Naive thymus-derived CD4-positive, alpha-beta T cell (primary cell): ENCODE measurements at regions not wholly inside any gene's neighbourhood (a gene's known extent, or its start where the extent isn't known, plus 50 kb on each side); places are given as distances from the start of the nearest gene placed in this dataset.

Experiments used
- ATAC-seq: fragments of 150-1000 bp; cut with Tn5 transposase; 2 replicates; pipeline ENCODE4 v1.10.0; 2021; ENCODE audit warnings: mild to moderate bottlenecking, moderate library complexity
- CTCF ChIA-PET: fragments of 350-600 bp; sonication (Branson Sonifier 250); formaldehyde crosslinking; loops from one replicate; lab custom pipeline; 2021; ENCODE audit warnings: antibody characterized with exemption; lab: Charles Lee
- POLR2A ChIA-PET: fragments of 350-600 bp; sonication (Branson Sonifier 250); formaldehyde crosslinking; loops from one replicate; lab custom pipeline; 2021; ENCODE audit warnings: antibody characterized with exemption, inconsistent platforms; lab: Charles Lee
- DNase-seq, 9 donors: peaks; one replicate each; pipeline versions ENCODE4 v3.0.0 to v3.0.0-alpha.2; 2020 to 2022; ENCODE audit warnings: mixed read lengths in 1 of 9
- H3K27ac ChIP-seq: one replicate; pipeline ENCODE4 v1.7.0; 2013; ENCODE audit warnings: mild to moderate bottlenecking, low read depth, low read length, moderate library complexity
- H3K27me3 ChIP-seq, 2 donors: one replicate each; pipeline ENCODE4 v1.7.0; 2013; ENCODE audit warnings: low read length in 2 of 2, mild to moderate bottlenecking in 2 of 2, moderate library complexity in 2 of 2; ENCODE audit not compliant: control insufficient read depth in 2 of 2, insufficient read depth in 2 of 2
- H3K36me3 ChIP-seq, 3 experiments: 1 replicate in 2 of 3; 2 replicates in 1 of 3; pipeline ENCODE4 v1.7.0; 2013; ENCODE audit warnings: low read length in 3 of 3, mild to moderate bottlenecking in 3 of 3, moderate library complexity in 1 of 3; ENCODE audit not compliant: insufficient read depth in 3 of 3, control insufficient read depth in 2 of 3
- H3K4me1 ChIP-seq, 2 donors: one replicate each; pipeline ENCODE4 v1.7.0; 2013; ENCODE audit warnings: low read length in 2 of 2, mild to moderate bottlenecking in 2 of 2, moderate library complexity in 1 of 2; ENCODE audit not compliant: control insufficient read depth in 2 of 2, insufficient read depth in 2 of 2
- H3K4me3 ChIP-seq: 2 replicates; pipeline ENCODE4 v1.7.0; 2013; ENCODE audit warnings: mild to moderate bottlenecking, low read length
- H3K9me3 ChIP-seq, 3 experiments: 1 replicate in 2 of 3; 2 replicates in 1 of 3; pipeline ENCODE4 v1.7.0; 2013; ENCODE audit warnings: low read length in 3 of 3; ENCODE audit not compliant: control insufficient read depth in 2 of 3
- H3K27ac Mint-ChIP-seq, 9 donors: one replicate each; pipeline ENCODE4 v1.8.0; 2020 to 2022; ENCODE audit warnings: mixed read lengths in 9 of 9, mild to moderate bottlenecking in 8 of 9, moderate library complexity in 5 of 9, inconsistent platforms in 2 of 9
- H3K27me3 Mint-ChIP-seq, 5 donors: one replicate each; pipeline ENCODE4 v1.8.0; 2021 to 2022; ENCODE audit warnings: mixed read lengths in 5 of 5, mild to moderate bottlenecking in 1 of 5
- H3K36me3 Mint-ChIP-seq, 5 donors: one replicate each; pipeline ENCODE4 v1.8.0; 2020 to 2022; ENCODE audit warnings: mixed read lengths in 5 of 5, mild to moderate bottlenecking in 3 of 5, inconsistent platforms in 1 of 5
- H3K4me1 Mint-ChIP-seq, 7 donors: one replicate each; pipeline ENCODE4 v1.8.0; 2020 to 2022; ENCODE audit warnings: mixed read lengths in 7 of 7, mild to moderate bottlenecking in 3 of 7, inconsistent platforms in 1 of 7
- H3K4me3 Mint-ChIP-seq, 10 donors: one replicate each; pipeline ENCODE4 v1.8.0; 2020 to 2022; ENCODE audit warnings: mild to moderate bottlenecking in 10 of 10, mixed read lengths in 10 of 10, moderate library complexity in 6 of 10, inconsistent platforms in 2 of 10
- H3K9me3 Mint-ChIP-seq, 11 donors: one replicate each; pipeline ENCODE4 v1.8.0; 2020 to 2022; ENCODE audit warnings: mixed read lengths in 11 of 11, mild to moderate bottlenecking in 4 of 11, inconsistent platforms in 1 of 11, moderate library complexity in 1 of 11
- intact Hi-C, 2 donors: fragments of 100-400 bp; cut with micrococcal nuclease; formaldehyde crosslinking; loops; one replicate each; pipeline ENCODE4 v1.15.1; 2023

DNA sequence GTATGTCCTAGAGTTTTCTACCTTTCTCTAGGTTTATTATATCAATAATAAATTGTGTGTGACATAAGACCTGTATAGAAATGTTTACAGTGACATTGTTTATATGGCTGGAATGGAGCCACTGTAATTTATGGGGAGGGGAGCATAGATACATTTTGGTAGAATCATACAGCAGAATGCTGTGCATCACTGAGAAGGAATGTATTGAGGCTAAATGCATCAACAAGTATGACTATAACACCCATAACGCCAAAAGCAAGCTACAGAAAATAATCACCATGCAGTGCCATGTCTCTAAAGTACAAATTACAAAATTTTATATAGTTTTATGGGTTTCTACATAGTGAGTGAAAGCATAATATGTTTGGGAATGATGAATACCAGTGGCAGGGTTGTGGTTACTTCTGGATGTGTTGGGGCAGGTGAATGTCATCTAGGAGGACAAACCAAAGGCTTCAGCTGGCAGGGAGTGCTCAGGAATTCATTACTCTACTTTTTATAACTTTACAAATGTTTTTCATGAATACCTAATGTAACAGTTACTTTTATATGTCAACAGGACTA, 226.0 kb upstream of the NETO1 start:
- Mint-ChIP-seq H3K4me3 (no peak overlapping the region), H3K27me3 (no peaks in the 10 kb centered on the region), H3K36me3 (peaks cover 0 to 5% (median 0%) of the 10 kb centered on the region in 5 donors), H3K27ac (no peak overlapping the region), H3K4me1 (no peaks in the 10 kb centered on the region), H3K9me3 (peaks cover 2 to 36% (median 8%) of the 10 kb centered on the region in 11 donors)
- CTCF ChIA-PET, result no interaction called here
- Histone ChIP-seq H3K4me3 (no peak overlapping the region), H3K9me3 (no peaks in the 10 kb centered on the region), H3K36me3 (no peaks in the 10 kb centered on the region), H3K4me1 (no peaks in the 10 kb centered on the region), H3K27me3 (no peaks in the 10 kb centered on the region), H3K27ac (no peak overlapping the region)
- POLR2A ChIA-PET, result no interaction called here
- DNase-seq, result no peak
- intact Hi-C loops, result no loop called here
- ATAC-seq, result no peak

DNA sequence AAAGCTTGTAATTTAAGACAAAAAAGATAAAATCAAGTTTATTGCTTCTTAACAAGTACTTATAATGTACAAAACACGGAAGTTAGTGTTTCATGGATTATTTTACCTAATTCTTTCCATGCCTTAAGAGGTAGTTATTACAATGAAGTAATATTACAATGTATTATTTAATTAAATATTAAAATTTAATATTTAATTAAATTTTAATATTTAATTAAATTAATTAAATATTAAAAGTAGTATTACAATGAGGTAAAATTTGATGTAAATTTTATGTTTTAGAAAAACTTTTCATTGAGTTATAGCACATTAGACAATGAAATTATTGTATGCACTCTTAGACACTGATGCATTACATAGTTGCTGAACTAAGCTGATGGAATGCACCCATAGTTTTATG, 220.7 kb upstream of the NETO1 start:
- no peak overlapping the region for H3K27ac Mint-ChIP-seq

GRCh38 chr18:73087282-73087977, 219.6 kb upstream of the NETO1 start:
- no peaks in the 10 kb centered on the region for H3K27me3 Mint-ChIP-seq
- no peak for DNase-seq
- no peak overlapping the region for H3K4me3 Mint-ChIP-seq
- ATAC-seq, result no peak
- H3K36me3 Mint-ChIP-seq, result peaks cover 0 to 5% (median 0%) of the 10 kb centered on the region in 5 donors
- no peaks in the 10 kb centered on the region for H3K4me1 Mint-ChIP-seq
- Histone ChIP-seq H3K9me3 (no peaks in the 10 kb centered on the region), H3K27me3 (no peaks in the 10 kb centered on the region), H3K4me1 (no peaks in the 10 kb centered on the region), H3K27ac (no peak overlapping the region), H3K36me3 (no peaks in the 10 kb centered on the region), H3K4me3 (no peak overlapping the region)
- ChIA-PET CTCF (no interaction called here), POLR2A (no interaction called here)
- peaks cover 0 to 17% (median 5%) of the 10 kb centered on the region in 11 donors for H3K9me3 Mint-ChIP-seq
- intact Hi-C loops, result no loop called here
- no peak overlapping the region for H3K27ac Mint-ChIP-seq

More for the DNA sequence above, 220.7 kb upstream of the NETO1 start:
- H3K9me3 Mint-ChIP-seq, result peaks cover 0 to 17% (median 7%) of the 10 kb centered on the region in 11 donors
- no peaks in the 10 kb centered on the region for H3K27me3 Mint-ChIP-seq
- no peaks in the 10 kb centered on the region for H3K4me1 Mint-ChIP-seq
- H3K4me3 Mint-ChIP-seq, result no peak overlapping the region
- intact Hi-C loops, result no loop called here
- Histone ChIP-seq H3K27me3 (no peaks in the 10 kb centered on the region), H3K9me3 (no peaks in the 10 kb centered on the region), H3K4me1 (no peaks in the 10 kb centered on the region), H3K4me3 (no peak overlapping the region), H3K27ac (no peak overlapping the region), H3K36me3 (no peaks in the 10 kb centered on the region)
- ChIA-PET POLR2A (no interaction called here), CTCF (interaction anchor here (0.7 kb wide), 1 partner anchor 20 kb away, joined by 4 read pairs; no protein-coding TSS in a partner anchor)
- ATAC-seq (no peak), DNase-seq (no peak)
- peaks cover 0 to 5% (median 0%) of the 10 kb centered on the region in 5 donors for H3K36me3 Mint-ChIP-seq

DNA sequence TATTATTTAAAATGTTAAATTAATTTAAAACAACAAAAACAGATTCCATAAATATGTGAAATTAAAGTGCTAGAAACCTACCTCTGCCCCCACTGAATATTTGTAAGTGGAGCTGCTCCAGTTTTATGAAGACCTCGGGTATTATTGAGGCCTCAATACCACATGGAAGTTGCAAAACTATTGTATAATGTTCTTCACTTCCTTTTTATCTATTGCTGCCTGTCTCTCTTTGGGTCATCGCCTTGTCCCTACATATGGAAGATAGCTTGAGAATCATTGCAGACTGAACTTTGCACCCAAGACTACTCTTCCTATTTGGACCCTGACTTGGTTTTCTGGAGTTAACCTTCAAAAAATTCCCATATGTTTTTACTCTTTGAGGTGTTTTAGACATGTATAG, 212.1 kb upstream of the NETO1 start:
- Histone ChIP-seq H3K36me3 (no peaks in the 10 kb centered on the region), H3K27me3 (no peaks in the 10 kb centered on the region), H3K9me3 (no peaks in the 10 kb centered on the region), H3K27ac (no peak overlapping the region), H3K4me3 (no peak overlapping the region), H3K4me1 (no peaks in the 10 kb centered on the region)
- H3K4me3 Mint-ChIP-seq, result no peak overlapping the region
- no peak for ATAC-seq
- intact Hi-C loops, result no loop called here
- H3K36me3 Mint-ChIP-seq, result no peaks in the 10 kb centered on the region
- H3K9me3 Mint-ChIP-seq, result peaks cover 0 to 16% (median 3%) of the 10 kb centered on the region in 11 donors
- DNase-seq, result no peak
- H3K27me3 Mint-ChIP-seq, result no peaks in the 10 kb centered on the region
- no peak overlapping the region for H3K27ac Mint-ChIP-seq
- ChIA-PET POLR2A (no interaction called here), CTCF (no interaction called here)
- H3K4me1 Mint-ChIP-seq, result no peaks in the 10 kb centered on the region

DNA sequence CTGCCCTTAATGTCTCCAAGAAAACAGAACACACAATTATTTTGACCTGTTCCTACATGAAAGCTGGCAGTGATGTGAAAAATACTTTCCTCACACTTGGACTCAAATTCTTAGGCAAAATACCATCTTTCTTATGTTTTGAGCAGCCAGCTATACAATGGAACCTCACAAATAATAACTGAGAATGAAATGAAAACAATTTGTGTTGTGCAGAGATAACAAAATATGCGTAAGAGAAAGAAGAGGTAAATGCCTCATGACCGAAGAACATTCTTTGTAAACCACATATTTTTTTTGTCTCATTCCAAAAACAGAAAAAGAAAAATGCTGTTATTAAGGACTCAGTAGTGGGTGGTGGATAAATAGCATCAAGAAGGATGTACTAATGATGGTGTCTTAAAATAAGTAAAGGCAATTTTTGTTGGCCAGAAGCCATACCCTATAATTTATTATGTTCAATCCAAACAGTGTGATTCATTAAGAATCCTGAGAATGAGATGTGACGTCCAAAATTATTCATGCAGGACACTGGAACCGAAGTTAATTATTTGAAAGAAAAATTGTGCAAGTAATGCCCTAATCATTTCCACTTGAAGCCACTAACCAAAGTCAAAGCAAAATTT, 193.0 kb upstream of the NETO1 start:
- Mint-ChIP-seq H3K27ac (no peak overlapping the region), H3K36me3 (no peaks in the 10 kb centered on the region), H3K27me3 (no peaks in the 10 kb centered on the region), H3K4me1 (no peaks in the 10 kb centered on the region), H3K9me3 (peaks cover 0 to 8% (median 0%) of the 10 kb centered on the region in 11 donors), H3K4me3 (no peak overlapping the region)
- POLR2A ChIA-PET, result no interaction called here
- Histone ChIP-seq H3K4me3 (no peak overlapping the region), H3K27ac (no peak overlapping the region), H3K9me3 (no peaks in the 10 kb centered on the region), H3K27me3 (no peaks in the 10 kb centered on the region), H3K4me1 (no peaks in the 10 kb centered on the region), H3K36me3 (no peaks in the 10 kb centered on the region)
- CTCF ChIA-PET, result no interaction called here
- intact Hi-C loops, result no loop called here
- no peak for ATAC-seq
- DNase-seq, result no peak

DNA sequence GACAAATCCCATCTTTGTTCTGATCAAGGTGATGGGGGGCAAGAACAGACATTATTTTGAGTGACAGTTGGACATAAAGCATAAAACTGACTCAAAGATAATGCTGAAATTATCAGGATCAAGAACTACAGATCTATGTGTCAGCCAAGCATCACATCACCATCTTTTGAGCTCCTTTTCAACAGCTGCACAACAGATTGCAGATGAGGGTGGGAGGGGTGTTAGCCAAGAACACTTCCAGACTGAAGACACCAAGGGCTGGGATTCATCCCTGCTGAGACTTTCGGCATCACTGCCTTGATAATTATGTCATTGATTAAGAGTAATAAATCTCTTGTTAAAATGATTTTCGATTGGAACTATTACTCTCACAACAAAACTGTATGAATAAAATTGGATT, 191.5 kb upstream of the NETO1 start:
- H3K27me3 ChIP-seq, result no peaks in the 10 kb centered on the region
- Mint-ChIP-seq H3K4me1 (no peaks in the 10 kb centered on the region), H3K9me3 (peaks cover 0 to 5% (median 0%) of the 10 kb centered on the region in 11 donors), H3K27ac (no peak overlapping the region), H3K4me3 (no peak overlapping the region), H3K36me3 (no peaks in the 10 kb centered on the region), H3K27me3 (no peaks in the 10 kb centered on the region)
- H3K4me3 ChIP-seq, result no peak overlapping the region
- no peaks in the 10 kb centered on the region for H3K9me3 ChIP-seq
- H3K27ac ChIP-seq, result no peak overlapping the region
- no peak for ATAC-seq
- ChIA-PET CTCF (no interaction called here), POLR2A (no interaction called here)
- no peaks in the 10 kb centered on the region for H3K4me1 ChIP-seq
- DNase-seq, result no peak
- intact Hi-C loops, result no loop called here
- H3K36me3 ChIP-seq, result no peaks in the 10 kb centered on the region
